Heart left ventricle (tissue), 13 donors: ENCODE measurements at regions not wholly inside any gene's neighbourhood (a gene's known extent, or its start where the extent isn't known, plus 50 kb on each side); places are given as distances from the start of the nearest gene placed in this dataset.

Source experiments
- POLR2A ChIP-seq, 2 donors: fragments of 450-650 bp; IDR thresholded peaks; one replicate each; pipeline ENCODE4 v1.6.1; 2017; ENCODE audit warnings: antibody characterized with exemption in 2 of 2, mild to moderate bottlenecking in 2 of 2, moderate library complexity in 2 of 2
- TF ChIP-seq, protein P1 (sequence below), 12 donors: fragments of 200-600 bp; sonication (generic) in 4 of 12; IDR thresholded peaks; one replicate each; pipeline versions ENCODE4 v1.5.0 to v1.8.0; 2018 to 2022; ENCODE audit warnings: antibody characterized with exemption in 12 of 12, mild to moderate bottlenecking in 5 of 12
- donor health status: ischemic (EF 13 %, LVEDD 7.1; RV severe dilation, severe dysfunction).
- donor health status: DM: no; HTN: yes; CAD: no.
- donor health status: DM: no; HTN: no; CAD: no.
- donor health status: ischemic (EF 25% LVEDD 6.9; RV normal size, moderate dysfunction).
- donor health status: ischemic (EF 25% LVEDD 5.7; RV mildly dilated, moderate dysfunction).
- donor health status: ischemic (EF 35%, LVEDD 5.7; RV mildly dilated, moderate dysfunction).
- donor health status: nonischemic (EF 11% LVEDD 7.7; RV severe dilation, severe dysfunction).
- donor health status: DM: yes; HTN: yes; CAD: no.
- donor health status: PGD.
- donor health status: ischemic (EF 29% LVEDD 5.4; RV normal size, mild dysfunction).
- donor health status: nonischemic (EF 23%, LVEDD 6.1; RV moderate dilation, normal function).

DNA sequence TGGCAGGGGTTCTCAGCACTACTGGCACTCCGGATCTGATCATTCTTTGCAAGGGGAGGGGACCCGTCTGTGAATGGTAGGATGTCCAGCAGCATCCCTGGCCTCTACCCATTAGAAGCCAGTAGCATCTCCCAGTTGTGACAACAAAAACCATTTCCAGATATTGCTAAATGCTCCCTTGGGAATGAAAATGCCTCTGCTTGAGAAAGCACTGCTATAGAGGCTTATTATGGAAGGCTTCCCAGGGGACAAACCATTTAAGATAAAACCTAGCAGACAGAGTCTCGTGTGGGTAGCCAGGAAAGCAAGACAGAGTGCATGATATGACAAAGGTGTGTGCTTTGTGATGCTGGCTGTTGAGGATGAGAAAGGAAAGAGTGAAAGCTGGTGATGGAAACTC lies 273.7 kb downstream of the TMX3 start:
- TF ChIP-seq, protein P1, sequence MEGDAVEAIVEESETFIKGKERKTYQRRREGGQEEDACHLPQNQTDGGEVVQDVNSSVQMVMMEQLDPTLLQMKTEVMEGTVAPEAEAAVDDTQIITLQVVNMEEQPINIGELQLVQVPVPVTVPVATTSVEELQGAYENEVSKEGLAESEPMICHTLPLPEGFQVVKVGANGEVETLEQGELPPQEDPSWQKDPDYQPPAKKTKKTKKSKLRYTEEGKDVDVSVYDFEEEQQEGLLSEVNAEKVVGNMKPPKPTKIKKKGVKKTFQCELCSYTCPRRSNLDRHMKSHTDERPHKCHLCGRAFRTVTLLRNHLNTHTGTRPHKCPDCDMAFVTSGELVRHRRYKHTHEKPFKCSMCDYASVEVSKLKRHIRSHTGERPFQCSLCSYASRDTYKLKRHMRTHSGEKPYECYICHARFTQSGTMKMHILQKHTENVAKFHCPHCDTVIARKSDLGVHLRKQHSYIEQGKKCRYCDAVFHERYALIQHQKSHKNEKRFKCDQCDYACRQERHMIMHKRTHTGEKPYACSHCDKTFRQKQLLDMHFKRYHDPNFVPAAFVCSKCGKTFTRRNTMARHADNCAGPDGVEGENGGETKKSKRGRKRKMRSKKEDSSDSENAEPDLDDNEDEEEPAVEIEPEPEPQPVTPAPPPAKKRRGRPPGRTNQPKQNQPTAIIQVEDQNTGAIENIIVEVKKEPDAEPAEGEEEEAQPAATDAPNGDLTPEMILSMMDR (IDR thresholded peaks at IDR 0.05): no peak
- no peak for TF ChIP-seq POLR2A (IDR thresholded peaks at IDR 0.05)
